ENCODE measurements at regions not wholly inside any gene's neighbourhood (a gene's known extent, or its start where the extent isn't known, plus 50 kb on each side); places are given as distances from the start of the nearest gene placed in this dataset.

DNA sequence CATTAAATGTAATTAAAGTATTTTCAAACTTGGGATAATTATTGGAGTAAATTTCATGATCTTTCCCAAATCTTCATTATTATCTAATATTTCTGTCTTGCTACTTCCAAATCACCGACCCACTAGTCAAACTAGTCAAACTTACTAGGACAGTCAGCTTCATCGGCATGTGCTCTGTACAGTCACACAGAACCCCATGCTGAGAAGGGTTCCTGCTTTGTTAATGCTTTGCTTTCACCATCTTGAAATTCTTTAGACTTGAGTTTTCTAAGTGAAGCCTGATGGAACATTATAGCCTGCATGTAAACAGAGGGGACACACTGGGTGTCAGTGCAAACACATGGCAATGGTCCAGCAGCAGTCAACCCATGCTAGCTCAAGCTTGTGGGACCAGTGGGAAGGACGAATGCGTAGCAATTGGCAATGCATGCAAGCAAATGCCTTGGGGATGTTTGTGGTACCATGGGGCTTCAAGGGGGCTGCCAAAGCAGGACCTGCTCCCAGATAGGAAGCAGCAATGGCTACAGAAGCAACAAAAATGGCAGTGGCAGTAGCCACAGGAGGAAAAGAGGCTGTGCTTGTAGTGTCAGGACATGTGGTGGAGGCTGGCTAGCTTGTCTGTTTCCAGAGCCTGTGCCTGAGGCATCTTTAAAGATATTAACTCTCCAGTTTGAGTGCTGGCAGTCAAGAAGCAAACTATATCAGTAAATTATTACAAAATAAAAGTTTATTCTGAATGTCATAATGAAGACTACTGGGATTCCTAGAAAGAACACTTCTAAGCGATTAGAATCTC, 441.1 kb upstream of the SEMA3D start (continued):
- TF ChIP-seq, protein P1, sequence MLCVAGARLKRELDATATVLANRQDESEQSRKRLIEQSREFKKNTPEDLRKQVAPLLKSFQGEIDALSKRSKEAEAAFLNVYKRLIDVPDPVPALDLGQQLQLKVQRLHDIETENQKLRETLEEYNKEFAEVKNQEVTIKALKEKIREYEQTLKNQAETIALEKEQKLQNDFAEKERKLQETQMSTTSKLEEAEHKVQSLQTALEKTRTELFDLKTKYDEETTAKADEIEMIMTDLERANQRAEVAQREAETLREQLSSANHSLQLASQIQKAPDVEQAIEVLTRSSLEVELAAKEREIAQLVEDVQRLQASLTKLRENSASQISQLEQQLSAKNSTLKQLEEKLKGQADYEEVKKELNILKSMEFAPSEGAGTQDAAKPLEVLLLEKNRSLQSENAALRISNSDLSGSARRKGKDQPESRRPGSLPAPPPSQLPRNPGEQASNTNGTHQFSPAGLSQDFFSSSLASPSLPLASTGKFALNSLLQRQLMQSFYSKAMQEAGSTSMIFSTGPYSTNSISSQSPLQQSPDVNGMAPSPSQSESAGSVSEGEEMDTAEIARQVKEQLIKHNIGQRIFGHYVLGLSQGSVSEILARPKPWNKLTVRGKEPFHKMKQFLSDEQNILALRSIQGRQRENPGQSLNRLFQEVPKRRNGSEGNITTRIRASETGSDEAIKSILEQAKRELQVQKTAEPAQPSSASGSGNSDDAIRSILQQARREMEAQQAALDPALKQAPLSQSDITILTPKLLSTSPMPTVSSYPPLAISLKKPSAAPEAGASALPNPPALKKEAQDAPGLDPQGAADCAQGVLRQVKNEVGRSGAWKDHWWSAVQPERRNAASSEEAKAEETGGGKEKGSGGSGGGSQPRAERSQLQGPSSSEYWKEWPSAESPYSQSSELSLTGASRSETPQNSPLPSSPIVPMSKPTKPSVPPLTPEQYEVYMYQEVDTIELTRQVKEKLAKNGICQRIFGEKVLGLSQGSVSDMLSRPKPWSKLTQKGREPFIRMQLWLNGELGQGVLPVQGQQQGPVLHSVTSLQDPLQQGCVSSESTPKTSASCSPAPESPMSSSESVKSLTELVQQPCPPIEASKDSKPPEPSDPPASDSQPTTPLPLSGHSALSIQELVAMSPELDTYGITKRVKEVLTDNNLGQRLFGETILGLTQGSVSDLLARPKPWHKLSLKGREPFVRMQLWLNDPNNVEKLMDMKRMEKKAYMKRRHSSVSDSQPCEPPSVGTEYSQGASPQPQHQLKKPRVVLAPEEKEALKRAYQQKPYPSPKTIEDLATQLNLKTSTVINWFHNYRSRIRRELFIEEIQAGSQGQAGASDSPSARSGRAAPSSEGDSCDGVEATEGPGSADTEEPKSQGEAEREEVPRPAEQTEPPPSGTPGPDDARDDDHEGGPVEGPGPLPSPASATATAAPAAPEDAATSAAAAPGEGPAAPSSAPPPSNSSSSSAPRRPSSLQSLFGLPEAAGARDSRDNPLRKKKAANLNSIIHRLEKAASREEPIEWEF (CRISPR knock-in tag; IDR thresholded peaks at IDR 0.05) = no peak
- TF ChIP-seq MAFF (IDR thresholded peaks at IDR 0.05; ENCODE audit: low read length) = no peak
- no peak for TF ChIP-seq POLR2H (tag; IDR thresholded peaks at IDR 0.05; ENCODE audit: low read depth)
- no peak for TF ChIP-seq RAD51 (IDR thresholded peaks at IDR 0.05; ENCODE audit: borderline replicate concordance, low read depth)
- no peak for TF ChIP-seq RBM22 (IDR thresholded peaks at IDR 0.05; ENCODE audit: low read depth, low read length, poor library complexity, severe bottlenecking)
- TF ChIP-seq HNRNPH1 (optimal IDR thresholded peaks at IDR 0.05; ENCODE audit: low read depth, low read length) = no peak
- no peak for TF ChIP-seq ZNF507 (tag; conservative IDR thresholded peaks at IDR 0.05)
- TF ChIP-seq CEBPG (CRISPR knock-in tag; IDR thresholded peaks at IDR 0.05) = no peak
- TF ChIP-seq CEBPG (tag; conservative IDR thresholded peaks at IDR 0.05 in 1 of 2, IDR thresholded peaks at IDR 0.05 in 1 of 2) = no peak
- TF ChIP-seq, protein P2, sequence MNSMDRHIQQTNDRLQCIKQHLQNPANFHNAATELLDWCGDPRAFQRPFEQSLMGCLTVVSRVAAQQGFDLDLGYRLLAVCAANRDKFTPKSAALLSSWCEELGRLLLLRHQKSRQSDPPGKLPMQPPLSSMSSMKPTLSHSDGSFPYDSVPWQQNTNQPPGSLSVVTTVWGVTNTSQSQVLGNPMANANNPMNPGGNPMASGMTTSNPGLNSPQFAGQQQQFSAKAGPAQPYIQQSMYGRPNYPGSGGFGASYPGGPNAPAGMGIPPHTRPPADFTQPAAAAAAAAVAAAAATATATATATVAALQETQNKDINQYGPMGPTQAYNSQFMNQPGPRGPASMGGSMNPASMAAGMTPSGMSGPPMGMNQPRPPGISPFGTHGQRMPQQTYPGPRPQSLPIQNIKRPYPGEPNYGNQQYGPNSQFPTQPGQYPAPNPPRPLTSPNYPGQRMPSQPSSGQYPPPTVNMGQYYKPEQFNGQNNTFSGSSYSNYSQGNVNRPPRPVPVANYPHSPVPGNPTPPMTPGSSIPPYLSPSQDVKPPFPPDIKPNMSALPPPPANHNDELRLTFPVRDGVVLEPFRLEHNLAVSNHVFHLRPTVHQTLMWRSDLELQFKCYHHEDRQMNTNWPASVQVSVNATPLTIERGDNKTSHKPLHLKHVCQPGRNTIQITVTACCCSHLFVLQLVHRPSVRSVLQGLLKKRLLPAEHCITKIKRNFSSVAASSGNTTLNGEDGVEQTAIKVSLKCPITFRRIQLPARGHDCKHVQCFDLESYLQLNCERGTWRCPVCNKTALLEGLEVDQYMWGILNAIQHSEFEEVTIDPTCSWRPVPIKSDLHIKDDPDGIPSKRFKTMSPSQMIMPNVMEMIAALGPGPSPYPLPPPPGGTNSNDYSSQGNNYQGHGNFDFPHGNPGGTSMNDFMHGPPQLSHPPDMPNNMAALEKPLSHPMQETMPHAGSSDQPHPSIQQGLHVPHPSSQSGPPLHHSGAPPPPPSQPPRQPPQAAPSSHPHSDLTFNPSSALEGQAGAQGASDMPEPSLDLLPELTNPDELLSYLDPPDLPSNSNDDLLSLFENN (IDR thresholded peaks at IDR 0.05; ENCODE audit: low read depth in 2 of 2, low read length in 2 of 2) = no peak
- TF ChIP-seq, protein P3, sequence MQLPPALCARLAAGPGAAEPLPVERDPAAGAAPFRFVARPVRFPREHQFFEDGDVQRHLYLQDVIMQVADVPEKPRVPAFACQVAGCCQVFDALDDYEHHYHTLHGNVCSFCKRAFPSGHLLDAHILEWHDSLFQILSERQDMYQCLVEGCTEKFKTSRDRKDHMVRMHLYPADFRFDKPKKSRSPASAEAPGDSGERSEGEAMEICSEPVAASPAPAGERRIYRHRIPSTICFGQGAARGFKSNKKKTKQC (CRISPR knock-in tag; IDR thresholded peaks at IDR 0.05) = no peak
- no peak for TF ChIP-seq HDAC6 (IDR thresholded peaks at IDR 0.05; ENCODE audit: low read depth, low read length)

All from K562 (cell line).